Neural cell (in vitro differentiated cells): ENCODE measurements at regions not wholly inside any gene's neighbourhood (a gene's known extent, or its start where the extent isn't known, plus 50 kb on each side); places are given as distances from the start of the nearest gene placed in this dataset.

Experiments used
- H2AFZ ChIP-seq: fragments of 200-600, 300-800 bp; sonication (generic), shearing (Covaris generic); 2 replicates; pipeline ENCODE4 v1.6.0; 2014; ENCODE audit warnings: low read depth, mild to moderate bottlenecking, antibody characterized with exemption, low read length, moderate library complexity
- H3F3A ChIP-seq: fragments of 200-600 bp; shearing (Covaris generic); 2 replicates; pipeline ENCODE4 v1.6.1; 2016; ENCODE audit warnings: mild to moderate bottlenecking, moderate library complexity, mixed read lengths, antibody characterized with exemption, low read length; ENCODE audit not compliant: insufficient read depth, poor library complexity, severe bottlenecking
- H3K27ac ChIP-seq: fragments of 200-600, 300-800 bp; sonication (generic), shearing (Covaris generic); 2 replicates; pipeline ENCODE4 v1.5.1; 2014; ENCODE audit warnings: mild to moderate bottlenecking, low read length, moderate library complexity
- H3K27me3 ChIP-seq: fragments of 300-800, 200-600 bp; sonication (generic), shearing (Covaris generic); 2 replicates; pipeline ENCODE4 v1.6.0; 2014; ENCODE audit warnings: mild to moderate bottlenecking, low read depth, low read length, moderate library complexity; ENCODE audit not compliant: insufficient read depth
- H3K36me3 ChIP-seq: fragments of 300-800, 200-600 bp; sonication (generic), shearing (Covaris generic); 2 replicates; pipeline ENCODE4 v1.5.1; 2014; ENCODE audit warnings: mild to moderate bottlenecking, antibody characterized with exemption, low read length, moderate library complexity; ENCODE audit not compliant: insufficient read depth
- H3K4me2 ChIP-seq: fragments of 300-800, 200-600 bp; sonication (generic), shearing (Covaris generic); 2 replicates; pipeline ENCODE4 v1.6.0; 2014; ENCODE audit warnings: mild to moderate bottlenecking, low read length
- H3K4me3 ChIP-seq: fragments of 300-800, 200-600 bp; sonication (generic), shearing (Covaris generic); 2 replicates; pipeline ENCODE4 v1.5.1; 2014; ENCODE audit warnings: mild to moderate bottlenecking, low read length, moderate library complexity
- H3K79me2 ChIP-seq: fragments of 200-600 bp; shearing (Covaris generic); replicated peaks from 2 replicates; pipeline ENCODE4 v1.6.0; 2014; ENCODE audit warnings: mild to moderate bottlenecking, low read length, moderate library complexity; ENCODE audit not compliant: insufficient read depth
- H3K9ac ChIP-seq: fragments of 300-800, 200-600 bp; sonication (generic), shearing (Covaris generic); 2 replicates; pipeline ENCODE4 v1.6.1; 2016; ENCODE audit warnings: mild to moderate bottlenecking, low read length, mixed read lengths
- H3K9me2 ChIP-seq: fragments of 200-600 bp; shearing (Covaris generic); 2 replicates; pipeline ENCODE4 v1.6.1; 2016; ENCODE audit warnings: mild to moderate bottlenecking, low read length, mixed read lengths; ENCODE audit not compliant: insufficient read depth
- H3K9me3 ChIP-seq: fragments of 200-600, 300-800 bp; sonication (generic), shearing (Covaris generic); 2 replicates; pipeline ENCODE4 v1.6.1; 2016; ENCODE audit warnings: mild to moderate bottlenecking, mixed run types, low read length, moderate library complexity, mixed read lengths
- H4K20me1 ChIP-seq: fragments of 200-600 bp; shearing (Covaris generic); 2 replicates; pipeline ENCODE4 v1.6.1; 2016; ENCODE audit warnings: mild to moderate bottlenecking, mixed run types; ENCODE audit not compliant: insufficient read depth
- CTCF ChIP-seq: fragments of 450-650 bp; IDR thresholded peaks from 2 replicates; pipeline ENCODE4 v1.5.1; 2014; ENCODE audit warnings: antibody characterized with exemption, mild to moderate bottlenecking, moderate library complexity; ENCODE audit not compliant: poor library complexity, severe bottlenecking
- EP300 ChIP-seq: fragments of 450-650 bp; conservative IDR thresholded peaks from 2 replicates; pipeline ENCODE4 v1.6.1; 2014; ENCODE audit warnings: antibody characterized with exemption, mild to moderate bottlenecking, moderate library complexity; ENCODE audit not compliant: poor library complexity, severe bottlenecking
- EZH2 ChIP-seq: fragments of 200-600, 300-800 bp; shearing (Covaris generic), sonication (generic); IDR thresholded peaks from 2 replicates; pipeline ENCODE4 v1.6.1; 2014; ENCODE audit warnings: antibody characterized with exemption, low read length, borderline replicate concordance, mild to moderate bottlenecking; ENCODE audit not compliant: insufficient read depth, poor library complexity, severe bottlenecking
- MXI1 ChIP-seq: fragments of 450-650 bp; conservative IDR thresholded peaks from 2 replicates; pipeline ENCODE4 v1.6.1; 2014; ENCODE audit warnings: antibody characterized with exemption, mild to moderate bottlenecking; ENCODE audit not compliant: poor library complexity, severe bottlenecking
- POLR2AphosphoS5 ChIP-seq: IDR thresholded peaks from 2 replicates; pipeline ENCODE4 v1.6.1; 2012
- RAD21 ChIP-seq: fragments of 450-650 bp; conservative IDR thresholded peaks from 2 replicates; pipeline ENCODE4 v1.6.1; 2014; ENCODE audit warnings: antibody characterized with exemption, mild to moderate bottlenecking, moderate library complexity
- REST ChIP-seq: IDR thresholded peaks from 2 replicates; pipeline ENCODE4 v1.6.1; 2012; ENCODE audit warnings: borderline replicate concordance
- SMC3 ChIP-seq: fragments of 450-650 bp; conservative IDR thresholded peaks from 2 replicates; pipeline ENCODE4 v1.6.1; 2014; ENCODE audit warnings: antibody characterized with exemption, mild to moderate bottlenecking, moderate library complexity; ENCODE audit not compliant: poor library complexity
- TAF1 ChIP-seq: IDR thresholded peaks from 2 replicates; pipeline ENCODE4 v1.6.1; 2012; ENCODE audit warnings: low read depth

GRCh38 chr4:63784822-63785221, 624.4 kb downstream of the TECRL start:
- no peaks in the 10 kb centered on the region for H3K79me2 ChIP-seq
- no peaks in the 10 kb centered on the region for H3K9me3 ChIP-seq
- no peak overlapping the region for H3K4me3 ChIP-seq
- no peaks in the 10 kb centered on the region for H3K36me3 ChIP-seq
- no peaks in the 10 kb centered on the region for H3F3A ChIP-seq
- H4K20me1 ChIP-seq, result no peaks in the 10 kb centered on the region
- H3K9ac ChIP-seq, result no peak overlapping the region
- H3K27ac ChIP-seq, result no peak overlapping the region
- H2AFZ ChIP-seq, result no peak overlapping the region
- H3K27me3 ChIP-seq, result no peaks in the 10 kb centered on the region
- H3K9me2 ChIP-seq, result no peaks in the 10 kb centered on the region
- H3K4me2 ChIP-seq, result no peak overlapping the region
- no peak for TF ChIP-seq RAD21
- TF ChIP-seq EZH2, result no peak
- TF ChIP-seq REST, result no peak
- TF ChIP-seq CTCF, result no peak
- no peak for TF ChIP-seq MXI1
- no peak for TF ChIP-seq POLR2AphosphoS5
- TF ChIP-seq EP300, result no peak
- no peak for TF ChIP-seq SMC3
- no peak for TF ChIP-seq TAF1

- no peaks in the 10 kb centered on the region for H3F3A ChIP-seq
- no peaks in the 10 kb centered on the region for H4K20me1 ChIP-seq
- TF ChIP-seq POLR2AphosphoS5, result no peak
- TF ChIP-seq CTCF, result no peak
- TF ChIP-seq SMC3, result no peak
- TF ChIP-seq REST, result no peak
- TF ChIP-seq EZH2, result no peak
- TF ChIP-seq TAF1, result no peak
- H3K9me3 ChIP-seq, result no peaks in the 10 kb centered on the region
- H3K4me2 ChIP-seq, result no peak overlapping the region
- no peak overlapping the region for H2AFZ ChIP-seq
- no peak overlapping the region for H3K4me3 ChIP-seq
- H3K27ac ChIP-seq, result no peak overlapping the region
- no peaks in the 10 kb centered on the region for H3K9me2 ChIP-seq
- H3K36me3 ChIP-seq, result no peaks in the 10 kb centered on the region
- H3K79me2 ChIP-seq, result no peaks in the 10 kb centered on the region
- no peak overlapping the region for H3K9ac ChIP-seq
- no peaks in the 10 kb centered on the region for H3K27me3 ChIP-seq
Measured at GRCh38 chr4:63777601-63778000, 631.6 kb downstream of the TECRL start.
